ENCODE measurements at regions not wholly inside any gene's neighbourhood (a gene's known extent, or its start where the extent isn't known, plus 50 kb on each side); places are given as distances from the start of the nearest gene placed in this dataset.
A peak's percentile ranks its signal among the peaks of the same experiment; 100 is the strongest.
"Not testable (repeated sequence)": the region's sequence is repeated elsewhere in the genome, so short reads cannot be mapped to it uniquely, and the experiment has no call there.

GRCh38 chr10:2197663-2198062 is 460.3 kb upstream of the ADARB2 start:
- no peak for DNase-seq
- no peak for ATAC-seq (replicated peaks)
- H3K36me3 Mint-ChIP-seq (ENCODE audit: insufficient read depth): no peaks in the 10 kb centered on the region
- peaks cover 0 to 4% of the 10 kb centered on the region in 2 donors for H3K9me3 Mint-ChIP-seq
- H3K4me1 Mint-ChIP-seq (ENCODE audit: low read depth in 2 of 2): no peaks in the 10 kb centered on the region
- H3K4me3 Mint-ChIP-seq: no peak overlapping the region
- no peak overlapping the region for H3K27ac Mint-ChIP-seq
- peaks cover 0 to 9% of the 10 kb centered on the region in 2 donors for H3K27me3 Mint-ChIP-seq

DNA sequence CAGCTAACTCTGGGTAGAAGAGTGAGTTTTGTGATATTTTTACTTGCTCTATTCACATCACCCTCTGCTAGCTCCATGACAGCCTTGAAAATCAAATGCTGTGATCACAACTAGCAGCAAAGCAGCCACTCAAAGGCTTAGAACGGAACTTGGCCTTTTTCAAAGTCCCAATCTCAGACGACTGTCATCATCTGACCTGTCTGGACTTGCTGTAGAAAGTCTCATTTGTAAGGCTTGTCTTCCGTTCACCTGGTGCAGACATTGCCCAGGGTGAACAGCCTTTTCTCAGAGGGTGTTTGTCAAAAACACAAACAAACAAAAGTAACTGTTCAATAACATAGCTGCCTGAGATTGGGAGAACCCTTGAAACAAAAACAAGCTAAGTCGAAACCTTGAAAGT is 458.9 kb upstream of the ADARB2 start:
- H3K9me3 Mint-ChIP-seq: peaks cover 0 to 6% of the 10 kb centered on the region in 2 donors
- no peak for DNase-seq

DNA sequence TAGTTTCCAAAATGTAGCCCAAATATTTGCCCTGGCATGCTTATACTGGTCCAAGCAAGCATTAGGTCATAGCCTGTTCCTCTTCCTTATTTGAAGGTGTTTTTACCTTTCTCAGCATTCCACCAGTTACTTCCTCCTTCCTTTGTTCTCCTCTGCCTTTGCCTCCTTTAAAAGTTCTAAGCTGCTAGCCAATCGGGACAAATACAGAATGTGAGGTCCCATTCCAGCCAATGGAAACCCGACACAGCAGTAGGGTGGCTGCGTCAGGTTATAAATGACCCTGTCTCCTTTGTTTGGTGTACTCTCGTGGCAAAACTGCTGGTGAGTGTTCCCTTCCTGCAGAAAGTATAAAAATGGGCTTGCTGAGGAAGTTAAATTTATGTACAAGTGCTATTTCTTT is 452.0 kb upstream of the ADARB2 start:
- H3K4me3 Mint-ChIP-seq; H3K36me3 Mint-ChIP-seq (ENCODE audit: insufficient read depth); H3K27ac Mint-ChIP-seq: not testable (repeated sequence)

More for the DNA sequence above, 458.9 kb upstream of the ADARB2 start:
- Mint-ChIP-seq H3K27me3 (peaks cover 0 to 9% of the 10 kb centered on the region in 2 donors), H3K4me1 (ENCODE audit: low read depth in 2 of 2) (no peaks in the 10 kb centered on the region), H3K4me3 (no peak overlapping the region), H3K27ac (no peak overlapping the region), H3K36me3 (ENCODE audit: insufficient read depth) (no peaks in the 10 kb centered on the region)
- no peak for ATAC-seq (replicated peaks)

GRCh38 chr10:2188371-2188770 is 451.0 kb upstream of the ADARB2 start:
- ATAC-seq (replicated peaks): no peak
- DNase-seq: no peak
- H3K4me1 Mint-ChIP-seq (ENCODE audit: low read depth in 2 of 2): no peaks in the 10 kb centered on the region
- no peak overlapping the region for H3K27ac Mint-ChIP-seq
- H3K4me3 Mint-ChIP-seq: no peak overlapping the region
- peaks cover 2 to 8% of the 10 kb centered on the region in 2 donors for H3K9me3 Mint-ChIP-seq
- no peaks in the 10 kb centered on the region for H3K27me3 Mint-ChIP-seq
- no peaks in the 10 kb centered on the region for H3K36me3 Mint-ChIP-seq (ENCODE audit: insufficient read depth)

More for the DNA sequence above, 452.0 kb upstream of the ADARB2 start:
- H3K27me3 Mint-ChIP-seq; DNase-seq; ATAC-seq (replicated peaks); H3K9me3 Mint-ChIP-seq; H3K4me1 Mint-ChIP-seq (ENCODE audit: low read depth in 2 of 2): not testable (repeated sequence)

DNA sequence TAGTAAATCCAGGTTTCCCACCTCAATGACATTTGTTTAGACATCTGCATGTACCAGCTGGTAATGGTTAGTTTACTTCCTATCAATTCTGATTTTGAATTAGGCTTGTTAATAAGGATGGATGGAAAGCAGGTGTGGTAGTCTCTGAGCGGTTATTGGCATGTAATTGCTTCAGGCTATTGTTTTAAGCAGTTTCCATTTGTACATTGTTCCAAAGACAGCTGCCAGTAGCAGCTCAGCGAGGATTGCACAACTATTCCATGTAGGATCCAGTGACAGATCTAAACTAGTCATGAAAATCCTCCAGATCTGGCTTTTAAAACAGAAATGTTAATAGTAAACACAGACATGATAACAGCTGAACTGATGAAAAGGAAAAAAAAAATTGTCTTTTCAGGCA is 436.0 kb upstream of the ADARB2 start:
- H3K36me3 Mint-ChIP-seq (ENCODE audit: insufficient read depth): no peaks in the 10 kb centered on the region
- no peak for ATAC-seq (replicated peaks)
- peaks cover 0 to 6% of the 10 kb centered on the region in 2 donors for H3K27me3 Mint-ChIP-seq
- no peak for DNase-seq
- H3K27ac Mint-ChIP-seq: no peak overlapping the region
- H3K4me3 Mint-ChIP-seq: no peak overlapping the region
- H3K9me3 Mint-ChIP-seq: no peaks in the 10 kb centered on the region
- no peaks in the 10 kb centered on the region for H3K4me1 Mint-ChIP-seq (ENCODE audit: low read depth in 2 of 2)

DNA sequence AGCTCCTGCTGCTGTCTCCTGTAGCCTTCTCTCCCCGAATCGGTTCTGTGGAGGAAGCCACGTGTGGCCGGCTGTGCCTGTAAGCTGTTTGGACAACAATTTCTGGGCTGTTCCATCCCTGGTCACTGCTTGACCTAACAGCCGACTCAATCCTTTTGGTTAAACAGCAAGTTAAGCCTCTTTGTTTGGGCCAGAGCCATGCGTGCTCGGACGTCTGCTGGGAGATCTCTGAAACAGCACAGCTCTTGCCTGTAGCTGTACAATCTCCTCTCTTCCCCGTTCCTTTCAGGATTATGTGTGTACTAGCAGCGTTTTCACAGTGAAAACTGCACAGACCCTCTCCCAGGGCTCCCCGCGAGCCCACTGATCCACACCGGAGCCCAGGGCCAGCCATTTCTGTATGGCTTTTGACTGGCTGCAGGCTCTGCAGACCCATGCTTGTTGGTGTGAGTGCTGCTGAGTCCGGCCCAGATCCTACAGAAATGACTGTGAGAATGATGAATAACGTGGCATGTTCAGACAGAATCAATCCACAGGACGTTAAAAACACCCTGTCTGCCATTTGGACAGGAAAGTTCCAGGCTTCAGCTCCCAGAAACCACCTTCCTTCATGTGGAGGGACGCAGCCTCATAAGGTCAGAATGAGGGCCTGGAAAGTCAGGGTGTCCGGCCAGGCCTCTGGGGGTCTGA is 428.6 kb upstream of the ADARB2 start:
- Mint-ChIP-seq H3K36me3 (ENCODE audit: insufficient read depth) (no peaks in the 10 kb centered on the region), H3K27ac (no peak overlapping the region), H3K9me3 (peaks cover 0 to 14% of the 10 kb centered on the region in 2 donors), H3K27me3 (peaks cover 0 to 4% of the 10 kb centered on the region in 2 donors), H3K4me1 (ENCODE audit: low read depth in 2 of 2) (no peaks in the 10 kb centered on the region), H3K4me3 (no peak overlapping the region)
- DNase-seq (no peak), ATAC-seq (replicated peaks) (no peak)

- DNase-seq (no peak), ATAC-seq (replicated peaks) (no peak)
- H3K27ac Mint-ChIP-seq: no peak overlapping the region
- H3K9me3 Mint-ChIP-seq: no peaks in the 10 kb centered on the region
- H3K4me1 Mint-ChIP-seq (ENCODE audit: low read depth in 2 of 2): no peaks in the 10 kb centered on the region
- no peaks in the 10 kb centered on the region for H3K36me3 Mint-ChIP-seq (ENCODE audit: insufficient read depth)
- peaks cover 0 to 29% of the 10 kb centered on the region in 2 donors for H3K27me3 Mint-ChIP-seq
- H3K4me3 Mint-ChIP-seq: no peak overlapping the region
These were observed 413.0 kb upstream of the ADARB2 start for GRCh38 chr10:2150288-2150687.

GRCh38 chr10:2145926-2146478 is 408.7 kb upstream of the ADARB2 start:
- Mint-ChIP-seq H3K36me3 (ENCODE audit: insufficient read depth) (no peaks in the 10 kb centered on the region), H3K4me3 (no peak overlapping the region), H3K4me1 (ENCODE audit: low read depth in 2 of 2) (no peaks in the 10 kb centered on the region), H3K27ac (peak overlapping the region in 1 of 2 donors; percentile 22), H3K27me3 (peaks cover 0 to 36% of the 10 kb centered on the region in 2 donors), H3K9me3 (no peaks in the 10 kb centered on the region)
- ATAC-seq (replicated peaks) (no peak), DNase-seq (no peak)

- Mint-ChIP-seq H3K36me3 (ENCODE audit: insufficient read depth) (no peaks in the 10 kb centered on the region), H3K4me3 (no peak overlapping the region), H3K27ac (peak overlapping the region in 1 of 2 donors; percentile 22), H3K9me3 (no peaks in the 10 kb centered on the region), H3K27me3 (peaks cover 0 to 36% of the 10 kb centered on the region in 2 donors), H3K4me1 (ENCODE audit: low read depth in 2 of 2) (no peaks in the 10 kb centered on the region)
- DNase-seq (no peak), ATAC-seq (replicated peaks) (no peak)
These were observed 408.2 kb upstream of the ADARB2 start for GRCh38 chr10:2145491-2145890.

GRCh38 chr10:2144584-2144983 is 407.3 kb upstream of the ADARB2 start:
- no peak for DNase-seq
- no peaks in the 10 kb centered on the region for H3K9me3 Mint-ChIP-seq
- H3K27me3 Mint-ChIP-seq: peaks cover 0 to 36% of the 10 kb centered on the region in 2 donors
- no peaks in the 10 kb centered on the region for H3K36me3 Mint-ChIP-seq (ENCODE audit: insufficient read depth)
- no peak for ATAC-seq (replicated peaks)
- H3K4me3 Mint-ChIP-seq: no peak overlapping the region
- no peak overlapping the region for H3K27ac Mint-ChIP-seq
- no peaks in the 10 kb centered on the region for H3K4me1 Mint-ChIP-seq (ENCODE audit: low read depth in 2 of 2)

- Mint-ChIP-seq H3K4me1 (ENCODE audit: low read depth in 2 of 2) (no peaks in the 10 kb centered on the region), H3K36me3 (ENCODE audit: insufficient read depth) (no peaks in the 10 kb centered on the region)
- ATAC-seq (replicated peaks): no peak
These were observed 406.0 kb upstream of the ADARB2 start for GRCh38 chr10:2143213-2143835.

GRCh38 chr10:2139746-2140145 is 402.4 kb upstream of the ADARB2 start:
- DNase-seq (no peak), ATAC-seq (replicated peaks) (no peak)
- peaks cover 0 to 18% of the 10 kb centered on the region in 2 donors for H3K27me3 Mint-ChIP-seq
- H3K36me3 Mint-ChIP-seq (ENCODE audit: insufficient read depth): no peaks in the 10 kb centered on the region
- no peak overlapping the region for H3K4me3 Mint-ChIP-seq
- H3K9me3 Mint-ChIP-seq: no peaks in the 10 kb centered on the region
- H3K4me1 Mint-ChIP-seq (ENCODE audit: low read depth in 2 of 2): no peaks in the 10 kb centered on the region
- no peak overlapping the region for H3K27ac Mint-ChIP-seq

More at GRCh38 chr10:2143213-2143835, 406.0 kb upstream of the ADARB2 start:
- Mint-ChIP-seq H3K27me3 (peaks cover 0 to 30% of the 10 kb centered on the region in 2 donors), H3K4me3 (no peak overlapping the region), H3K27ac (no peak overlapping the region), H3K9me3 (no peaks in the 10 kb centered on the region)
- DNase-seq: no peak

- H3K9me3 Mint-ChIP-seq: no peaks in the 10 kb centered on the region
- ATAC-seq (replicated peaks): no peak
- no peak overlapping the region for H3K27ac Mint-ChIP-seq
- no peak for DNase-seq
- no peaks in the 10 kb centered on the region for H3K36me3 Mint-ChIP-seq (ENCODE audit: insufficient read depth)
- H3K4me1 Mint-ChIP-seq (ENCODE audit: low read depth in 2 of 2): no peaks in the 10 kb centered on the region
- H3K27me3 Mint-ChIP-seq: peaks cover 0 to 11% of the 10 kb centered on the region in 2 donors
- H3K4me3 Mint-ChIP-seq: no peak overlapping the region
These were observed 400.3 kb upstream of the ADARB2 start for GRCh38 chr10:2137549-2138174.
